Loucy (cell line): ENCODE measurements at regions not wholly inside any gene's neighbourhood (a gene's known extent, or its start where the extent isn't known, plus 50 kb on each side); places are given as distances from the start of the nearest gene placed in this dataset.

ENCODE experiments used
- H2AFZ ChIP-seq: fragments of 200-600 bp; sonication (generic); 2 replicates; pipeline ENCODE4 v1.6.0; 2016; ENCODE audit warnings: antibody characterized with exemption, mild to moderate bottlenecking, low read length, moderate library complexity
- H3F3A ChIP-seq: fragments of 200-600 bp; 2 replicates; pipeline ENCODE4 v1.6.0; 2016; ENCODE audit warnings: antibody characterized with exemption, low read depth, mild to moderate bottlenecking
- H3K27me3 ChIP-seq: fragments of 200-600 bp; sonication (generic); 2 replicates; pipeline ENCODE4 v1.6.1; 2014; ENCODE audit warnings: low read length, mild to moderate bottlenecking; ENCODE audit not compliant: insufficient read depth, poor library complexity, severe bottlenecking
- H3K36me3 ChIP-seq: fragments of 200-600 bp; sonication (generic); 2 replicates; pipeline ENCODE4 v1.6.1; 2016; ENCODE audit warnings: low read length; ENCODE audit not compliant: insufficient read depth
- H3K4me1 ChIP-seq: fragments of 200-600 bp; sonication (generic); 2 replicates; pipeline ENCODE4 v1.5.1; 2014; ENCODE audit warnings: low read length, mild to moderate bottlenecking; ENCODE audit not compliant: insufficient read depth, poor library complexity, severe bottlenecking
- H3K4me2 ChIP-seq: fragments of 200-600 bp; sonication (generic); 2 replicates; pipeline ENCODE4 v1.6.0; 2014; ENCODE audit warnings: antibody characterized with exemption, low read length, low read depth, mild to moderate bottlenecking; ENCODE audit not compliant: poor library complexity, severe bottlenecking
- H3K4me3 ChIP-seq: fragments of 200-600 bp; sonication (generic); 2 replicates; pipeline ENCODE4 v1.5.1; 2014; ENCODE audit warnings: low read length, mild to moderate bottlenecking, mixed read lengths; ENCODE audit not compliant: poor library complexity, severe bottlenecking
- H3K79me2 ChIP-seq: fragments of 200-600 bp; sonication (generic); 2 replicates; pipeline ENCODE4 v1.6.1; 2014; ENCODE audit warnings: low read length; ENCODE audit not compliant: insufficient read depth
- H3K9ac ChIP-seq: fragments of 200-600 bp; sonication (generic); 2 replicates; pipeline ENCODE4 v1.6.0; 2014; ENCODE audit warnings: mild to moderate bottlenecking, low read depth, low read length, moderate library complexity; ENCODE audit not compliant: poor library complexity, severe bottlenecking
- H3K9me2 ChIP-seq: fragments of 200-600 bp; sonication (generic); replicated peaks from 2 replicates; pipeline ENCODE4 v1.6.1; 2016; ENCODE audit warnings: low read depth, low read length, mixed read lengths
- H3K9me3 ChIP-seq: fragments of 200-600 bp; sonication (generic); 2 replicates; pipeline ENCODE4 v1.6.1; 2014; ENCODE audit warnings: mild to moderate bottlenecking, antibody characterized with exemption, low read length, low read depth; ENCODE audit not compliant: insufficient read depth
- H4K20me1 ChIP-seq: fragments of 200-600 bp; sonication (generic); 2 replicates; pipeline ENCODE4 v1.6.0; 2014; ENCODE audit warnings: antibody characterized with exemption, low read length, mild to moderate bottlenecking; ENCODE audit not compliant: insufficient read depth, poor library complexity, severe bottlenecking
- EZH2phosphoT487 ChIP-seq: fragments of 200-600 bp; IDR thresholded peaks from 2 replicates; pipeline ENCODE4 v1.6.1; 2018; ENCODE audit warnings: antibody characterized with exemption, mild to moderate bottlenecking, moderate library complexity, borderline replicate concordance
- TF ChIP-seq, protein P1 (sequence below): fragments of 200-600 bp; sonication (generic); conservative IDR thresholded peaks from 2 replicates; pipeline ENCODE4 v1.5.1; 2014; ENCODE audit warnings: mild to moderate bottlenecking, antibody characterized with exemption, low read length

DNA sequence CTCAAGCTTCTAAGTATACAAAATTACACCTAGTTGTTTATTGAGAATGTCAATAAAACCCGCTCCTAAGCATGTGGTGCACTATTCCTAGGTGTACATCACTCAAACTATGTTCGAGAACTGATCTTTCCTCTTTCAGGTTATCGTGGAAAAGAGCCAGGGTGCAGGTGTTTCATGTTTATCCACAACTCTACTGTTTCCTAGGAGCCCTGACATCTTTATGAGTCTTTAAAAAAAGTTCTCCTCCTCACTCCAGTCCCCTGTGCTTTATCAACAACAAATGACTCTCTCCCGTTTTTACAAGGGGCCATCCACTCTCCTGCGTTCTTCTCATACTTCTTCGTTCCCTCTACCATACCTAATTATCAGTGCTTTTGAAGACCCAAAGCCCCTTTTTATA lies 78.8 kb upstream of the NFIL3 start:
- no peak overlapping the region for H3K4me2 ChIP-seq
- H3F3A ChIP-seq: no peaks in the 10 kb centered on the region
- H4K20me1 ChIP-seq: no peaks in the 10 kb centered on the region
- H2AFZ ChIP-seq: no peak overlapping the region
- H3K9me2 ChIP-seq: no peaks in the 10 kb centered on the region
- H3K9me3 ChIP-seq: no peaks in the 10 kb centered on the region
- no peaks in the 10 kb centered on the region for H3K36me3 ChIP-seq
- H3K27me3 ChIP-seq: no peaks in the 10 kb centered on the region
- no peak overlapping the region for H3K9ac ChIP-seq
- TF ChIP-seq EZH2phosphoT487: no peak
- TF ChIP-seq, protein P1, sequence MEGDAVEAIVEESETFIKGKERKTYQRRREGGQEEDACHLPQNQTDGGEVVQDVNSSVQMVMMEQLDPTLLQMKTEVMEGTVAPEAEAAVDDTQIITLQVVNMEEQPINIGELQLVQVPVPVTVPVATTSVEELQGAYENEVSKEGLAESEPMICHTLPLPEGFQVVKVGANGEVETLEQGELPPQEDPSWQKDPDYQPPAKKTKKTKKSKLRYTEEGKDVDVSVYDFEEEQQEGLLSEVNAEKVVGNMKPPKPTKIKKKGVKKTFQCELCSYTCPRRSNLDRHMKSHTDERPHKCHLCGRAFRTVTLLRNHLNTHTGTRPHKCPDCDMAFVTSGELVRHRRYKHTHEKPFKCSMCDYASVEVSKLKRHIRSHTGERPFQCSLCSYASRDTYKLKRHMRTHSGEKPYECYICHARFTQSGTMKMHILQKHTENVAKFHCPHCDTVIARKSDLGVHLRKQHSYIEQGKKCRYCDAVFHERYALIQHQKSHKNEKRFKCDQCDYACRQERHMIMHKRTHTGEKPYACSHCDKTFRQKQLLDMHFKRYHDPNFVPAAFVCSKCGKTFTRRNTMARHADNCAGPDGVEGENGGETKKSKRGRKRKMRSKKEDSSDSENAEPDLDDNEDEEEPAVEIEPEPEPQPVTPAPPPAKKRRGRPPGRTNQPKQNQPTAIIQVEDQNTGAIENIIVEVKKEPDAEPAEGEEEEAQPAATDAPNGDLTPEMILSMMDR: no peak
- H3K79me2 ChIP-seq: no peaks in the 10 kb centered on the region
- H3K4me3 ChIP-seq: no peak overlapping the region
- no peaks in the 10 kb centered on the region for H3K4me1 ChIP-seq

DNA sequence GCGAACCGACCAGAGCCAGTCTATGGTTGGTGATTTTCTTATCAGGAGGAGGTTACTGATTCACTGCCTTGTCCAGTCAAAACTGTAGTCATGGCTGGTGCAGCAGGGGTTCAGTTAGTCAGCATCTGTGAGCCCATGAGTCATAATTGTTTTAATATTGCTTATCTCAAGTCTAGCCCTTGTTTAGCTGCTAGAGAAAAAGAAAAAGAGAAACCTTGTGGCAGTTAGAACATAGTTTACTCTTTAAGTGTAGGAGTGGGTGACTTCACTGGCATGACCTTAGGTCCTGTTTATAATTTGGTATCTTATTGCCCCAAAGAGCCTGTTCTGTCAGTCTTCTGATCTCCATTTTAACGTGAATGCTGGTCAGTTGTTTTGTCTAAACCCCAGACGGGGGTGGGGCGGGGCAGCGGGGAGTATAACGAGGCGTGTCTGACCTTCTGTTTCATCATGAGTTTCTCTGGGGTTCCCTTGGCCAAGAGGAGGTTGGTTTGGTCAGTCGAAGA lies 76.9 kb upstream of the NFIL3 start:
- TF ChIP-seq, protein P1: no peak
- TF ChIP-seq EZH2phosphoT487: no peak
- Histone ChIP-seq H3K9ac (no peak overlapping the region), H3K36me3 (no peaks in the 10 kb centered on the region), H3K9me3 (no peaks in the 10 kb centered on the region), H2AFZ (no peak overlapping the region), H3K27me3 (no peaks in the 10 kb centered on the region), H3K4me3 (no peak overlapping the region), H4K20me1 (no peaks in the 10 kb centered on the region), H3K4me1 (no peaks in the 10 kb centered on the region), H3K79me2 (no peaks in the 10 kb centered on the region), H3K9me2 (no peaks in the 10 kb centered on the region), H3F3A (no peaks in the 10 kb centered on the region), H3K4me2 (no peak overlapping the region)

DNA sequence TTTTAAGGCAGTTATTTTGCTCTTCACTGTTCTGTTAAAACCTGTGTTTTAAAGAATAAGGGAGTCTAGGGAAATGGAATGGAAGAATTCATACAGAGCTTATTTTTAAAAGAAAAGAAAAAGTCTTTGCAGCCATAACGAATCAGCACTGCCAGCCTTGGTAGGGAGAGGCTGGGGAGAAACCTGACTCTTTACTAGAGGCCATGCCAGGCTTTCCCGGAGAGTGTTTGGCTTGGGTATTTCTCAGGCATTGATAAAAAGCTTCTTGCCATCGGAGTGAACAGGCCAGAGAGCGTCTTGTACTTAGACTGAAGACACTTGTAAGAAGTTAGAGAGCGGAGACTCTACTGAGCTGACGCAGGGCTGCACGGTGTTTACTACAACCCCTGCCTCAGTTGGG lies 72.7 kb upstream of the NFIL3 start:
- H3F3A ChIP-seq: no peaks in the 10 kb centered on the region
- H3K9ac ChIP-seq: no peak overlapping the region
- no peak overlapping the region for H3K4me2 ChIP-seq
- no peaks in the 10 kb centered on the region for H4K20me1 ChIP-seq
- no peaks in the 10 kb centered on the region for H3K27me3 ChIP-seq
- TF ChIP-seq EZH2phosphoT487: no peak
- TF ChIP-seq, protein P1: no peak
- H3K4me1 ChIP-seq: no peaks in the 10 kb centered on the region
- no peak overlapping the region for H2AFZ ChIP-seq
- no peaks in the 10 kb centered on the region for H3K9me3 ChIP-seq
- H3K36me3 ChIP-seq: no peaks in the 10 kb centered on the region
- H3K9me2 ChIP-seq: no peaks in the 10 kb centered on the region
- no peak overlapping the region for H3K4me3 ChIP-seq
- no peaks in the 10 kb centered on the region for H3K79me2 ChIP-seq
